ENCODE measurements at regions not wholly inside any gene's neighbourhood (a gene's known extent, or its start where the extent isn't known, plus 50 kb on each side); places are given as distances from the start of the nearest gene placed in this dataset.

GRCh38 chr1:212192261-212192998, 92.8 kb upstream of the PPP2R5A start:
- no peak for DNase-seq

- no peak for DNase-seq
These were observed 88.9 kb upstream of the PPP2R5A start for GRCh38 chr1:212196355-212196754.

DNA sequence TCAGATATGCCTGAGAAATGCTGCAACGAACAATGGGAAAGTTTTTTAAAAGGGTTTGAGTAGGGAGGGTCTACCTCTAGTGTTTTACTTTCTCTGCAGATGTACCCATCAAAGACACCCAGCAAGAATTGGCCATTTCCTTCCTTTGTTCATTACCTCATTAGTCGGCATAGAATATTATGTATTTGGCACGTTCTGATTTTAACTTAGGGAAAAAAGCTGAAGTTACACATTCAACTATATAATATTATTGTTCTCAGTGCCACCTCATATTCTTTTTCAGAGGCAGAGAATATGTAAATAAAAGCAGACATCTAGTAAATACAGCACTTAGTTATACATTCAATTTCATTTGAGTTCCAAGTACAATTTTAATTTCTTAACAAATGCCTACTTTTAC, 83.7 kb upstream of the PPP2R5A start:
- DNase-seq: no peak

DNA sequence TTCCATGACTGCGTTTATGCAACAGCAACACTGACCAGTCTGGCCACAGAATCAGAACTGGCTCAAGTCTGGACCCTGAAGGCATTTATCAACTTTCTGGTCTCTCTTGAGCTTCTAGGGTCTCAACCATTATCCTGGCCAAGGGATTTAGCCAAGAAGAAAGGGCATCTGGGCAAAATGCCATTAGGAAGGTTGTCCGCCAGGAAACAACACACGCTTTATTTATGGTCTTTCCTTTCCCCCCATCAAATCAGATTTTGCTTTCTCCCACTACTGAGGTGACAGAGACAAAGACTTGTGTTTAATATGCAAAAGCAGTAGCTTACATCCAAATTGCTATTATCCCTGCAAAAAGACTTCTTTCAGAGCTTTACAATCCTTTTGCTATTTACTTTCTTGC, 81.6 kb upstream of the PPP2R5A start:
- no peak for DNase-seq

GRCh38 chr1:212205006-212205405, 80.2 kb upstream of the PPP2R5A start:
- DNase-seq: no peak

- DNase-seq: no peak
These were observed 79.4 kb upstream of the PPP2R5A start for GRCh38 chr1:212205843-212206242.

GRCh38 chr1:212207118-212207517, 78.1 kb upstream of the PPP2R5A start:
- no peak for DNase-seq

DNA sequence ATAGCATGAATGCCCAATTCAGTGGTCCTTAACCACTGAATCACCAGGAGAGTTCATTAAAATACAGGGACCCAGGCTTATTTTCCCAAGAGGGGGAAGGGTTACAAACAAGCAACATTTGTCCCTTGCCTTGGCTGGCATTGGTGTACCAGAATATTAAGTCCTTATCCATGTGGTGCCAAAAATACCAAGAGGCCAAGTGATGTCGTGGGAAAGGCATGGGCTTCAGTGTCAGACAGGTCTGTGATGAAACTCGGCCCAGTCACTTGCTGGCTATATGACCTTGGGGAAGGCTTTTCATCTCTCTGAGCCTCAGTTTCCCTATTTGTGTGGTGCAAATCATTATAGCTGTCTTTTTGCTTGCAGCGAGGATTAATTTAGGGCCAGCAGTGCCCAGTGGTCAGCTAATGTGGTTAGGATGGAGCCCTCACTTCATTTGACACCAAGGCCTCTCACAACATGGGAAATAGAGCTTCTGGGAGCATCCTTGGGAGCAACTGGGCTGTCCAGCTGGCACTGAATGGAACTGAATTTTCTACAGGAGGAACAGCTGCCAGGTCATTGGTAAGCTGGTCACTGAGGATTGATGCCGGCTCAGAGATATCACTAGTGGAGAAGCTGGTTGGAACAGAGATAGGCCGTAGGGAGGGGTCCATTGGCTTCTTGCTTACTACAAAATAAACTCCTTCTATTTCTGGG, 77.2 kb upstream of the PPP2R5A start:
- DNase-seq: no peak

DNA sequence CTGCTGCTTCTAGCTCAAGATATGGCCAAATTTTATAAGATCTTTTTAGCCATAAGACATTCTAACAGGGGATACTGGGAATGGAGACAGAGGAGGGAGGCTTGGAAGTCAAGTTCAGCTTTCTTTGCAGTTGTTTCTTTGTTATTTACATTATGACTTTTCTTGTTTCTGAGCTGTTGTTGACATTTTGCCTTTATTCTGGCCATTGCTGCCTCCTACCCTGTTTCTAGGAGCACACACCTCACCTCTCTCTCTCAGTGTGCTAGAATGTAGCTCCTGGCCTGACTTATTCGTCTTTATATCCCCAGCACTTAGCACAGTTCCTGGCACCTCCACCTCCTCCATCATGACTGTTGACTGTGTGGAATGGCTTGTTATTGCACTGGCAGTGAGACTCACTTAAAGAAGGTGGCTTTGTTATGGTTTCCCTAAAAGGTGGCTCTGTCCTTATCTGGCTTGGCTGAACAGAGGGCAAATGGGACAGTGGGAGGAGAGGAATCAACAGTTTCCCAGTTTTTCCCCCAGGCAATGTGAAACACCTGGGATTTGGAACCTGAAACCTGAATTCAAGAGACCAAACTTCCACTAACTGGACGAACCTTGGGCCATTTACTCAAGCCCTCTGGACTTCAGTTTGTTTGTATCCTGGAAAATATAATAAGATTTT, 76.1 kb upstream of the PPP2R5A start:
- no peak for DNase-seq

- DNase-seq: no peak
These were observed 73.8 kb upstream of the PPP2R5A start for GRCh38 chr1:212211371-212211770.

- DNase-seq: no peak
These were observed 72.9 kb upstream of the PPP2R5A start for GRCh38 chr1:212212343-212212742.

GRCh38 chr1:212212906-212213305, 72.3 kb upstream of the PPP2R5A start:
- no peak for DNase-seq

- no peak for DNase-seq
These were observed 71.4 kb upstream of the PPP2R5A start for GRCh38 chr1:212213784-212214183.

GRCh38 chr1:212214325-212214724, 70.9 kb upstream of the PPP2R5A start:
- DNase-seq: no peak

DNA sequence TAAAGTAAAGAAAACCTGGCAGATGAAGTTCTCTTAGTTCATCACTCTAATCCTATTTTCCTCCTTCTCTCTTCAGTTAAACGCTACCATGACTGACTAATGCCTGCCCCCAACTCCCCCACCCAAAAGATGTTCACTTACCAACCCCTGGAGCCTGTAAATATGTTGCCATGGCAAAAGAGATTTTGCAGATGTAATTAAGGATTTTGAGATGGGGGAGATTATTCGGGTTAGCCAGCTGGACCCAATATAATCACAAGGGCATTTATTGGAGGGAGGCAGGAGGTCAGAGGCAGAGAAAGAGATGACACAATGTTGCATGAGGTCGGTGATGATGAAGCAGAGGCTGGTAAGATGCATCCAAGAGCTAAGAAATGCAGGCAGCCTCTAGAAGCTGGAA, 69.3 kb upstream of the PPP2R5A start:
- no peak for DNase-seq

GRCh38 chr1:212217633-212218032, 67.6 kb upstream of the PPP2R5A start:
- DNase-seq: no peak

GRCh38 chr1:212218065-212218464, 67.1 kb upstream of the PPP2R5A start:
- no peak for DNase-seq

GRCh38 chr1:212218911-212219310, 66.3 kb upstream of the PPP2R5A start:
- DNase-seq: peak; percentile 29

GRCh38 chr1:212219679-212220463, 65.3 kb upstream of the PPP2R5A start:
- DNase-seq: no peak

- no peak for DNase-seq
These were observed 63.4 kb upstream of the PPP2R5A start for GRCh38 chr1:212221801-212222200.

DNA sequence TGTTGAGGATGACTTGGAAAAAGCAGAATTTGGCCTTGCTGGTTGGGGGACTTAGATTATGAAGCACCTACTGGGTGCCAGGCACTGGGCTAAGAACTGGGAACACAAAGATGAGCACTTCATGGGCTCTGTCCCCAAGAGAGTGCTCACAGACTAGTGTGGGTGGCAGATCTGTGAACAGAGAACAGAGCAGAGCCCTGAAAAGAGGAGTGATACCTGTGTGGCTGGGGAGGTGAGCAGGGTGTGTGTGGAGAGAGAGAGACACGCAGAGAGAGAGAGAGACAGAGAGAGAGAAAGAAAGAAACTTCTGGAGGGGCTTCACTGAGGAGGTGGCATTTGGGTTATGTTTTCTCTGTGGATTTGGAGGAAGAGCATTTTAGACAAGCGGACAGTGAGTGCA, 61.1 kb upstream of the PPP2R5A start:
- no peak for DNase-seq

- DNase-seq: no peak
These were observed 59.8 kb upstream of the PPP2R5A start for GRCh38 chr1:212225416-212225815.

GRCh38 chr1:212225871-212226302, 59.3 kb upstream of the PPP2R5A start:
- no peak for DNase-seq

All from activated CD4-positive, alpha-beta T cell treated with anti-CD3 and anti-CD28 coated beads for 48 hours (primary cell).